WTC11 (cell line): ENCODE measurements at regions not wholly inside any gene's neighbourhood (a gene's known extent, or its start where the extent isn't known, plus 50 kb on each side); places are given as distances from the start of the nearest gene placed in this dataset.

Experiments
- ATAC-seq: fragments of 200-7000 bp; cut with Tn5 transposase; 2 replicates; pipeline ENCODE4 v1.10.0; 2021; ENCODE audit warnings: mild to moderate bottlenecking, moderate library complexity
- CTCF ChIA-PET: fragments of 300-600 bp; sonication (Branson Sonifier 250); formaldehyde crosslinking; loops from one replicate; lab custom pipeline; 2021; ENCODE audit warnings: antibody characterized with exemption; lab: Charles Lee
- POLR2A ChIA-PET: fragments of 350-600 bp; sonication (Branson Sonifier 250); formaldehyde crosslinking; loops from one replicate; lab custom pipeline; 2021; ENCODE audit warnings: antibody characterized with exemption; lab: Charles Lee
- DNase-seq: peaks from one replicate; pipeline ENCODE4 v3.0.0; 2021; ENCODE audit warnings: low spot score
- H3K27ac Mint-ChIP-seq: 2 replicates; pipeline ENCODE4 v1.8.0; 2021; ENCODE audit warnings: mixed read lengths
- H3K27me3 Mint-ChIP-seq: 2 replicates; pipeline ENCODE4 v1.8.0; 2021; ENCODE audit warnings: low read depth, mild to moderate bottlenecking, moderate library complexity, mixed read lengths
- H3K36me3 Mint-ChIP-seq: 2 replicates; pipeline ENCODE4 v1.8.0; 2021; ENCODE audit warnings: mixed read lengths
- H3K4me1 Mint-ChIP-seq: 2 replicates; pipeline ENCODE4 v1.8.0; 2022; ENCODE audit warnings: mixed read lengths
- H3K4me3 Mint-ChIP-seq: 2 replicates; pipeline ENCODE4 v1.8.0; 2021; ENCODE audit warnings: mild to moderate bottlenecking, moderate library complexity, mixed read lengths
- H3K9me3 Mint-ChIP-seq: 2 replicates; pipeline ENCODE4 v1.8.0; 2021; ENCODE audit warnings: mixed read lengths
- ATF2 ChIP-seq: sonication (generic); formaldehyde crosslinking; IDR thresholded peaks from 2 replicates; pipeline ENCODE4 v1.8.1; 2022; ENCODE audit warnings: low read depth, missing genetic modification reagents, borderline replicate concordance
- CTCF ChIP-seq: fragments of 200-600 bp; IDR thresholded peaks from 2 replicates; pipeline ENCODE4 v1.8.0; 2022; ENCODE audit warnings: antibody characterized with exemption
- E2F1 ChIP-seq: sonication (generic); formaldehyde crosslinking; IDR thresholded peaks from 2 replicates; pipeline ENCODE4 v1.8.0; 2022; ENCODE audit warnings: mild to moderate bottlenecking, missing genetic modification reagents
- E2F5 ChIP-seq: sonication (generic); formaldehyde crosslinking; IDR thresholded peaks from 2 replicates; pipeline ENCODE4 v1.8.1; 2022; ENCODE audit warnings: mild to moderate bottlenecking, moderate library complexity, missing genetic modification reagents
- ELF4 ChIP-seq: sonication (generic); formaldehyde crosslinking; IDR thresholded peaks from 2 replicates; pipeline ENCODE4 v1.8.1; 2022; ENCODE audit warnings: low read depth, mild to moderate bottlenecking, moderate library complexity, missing genetic modification reagents
- FOXK1 ChIP-seq: sonication (generic); formaldehyde crosslinking; IDR thresholded peaks from 2 replicates; pipeline ENCODE4 v1.8.0; 2022; ENCODE audit warnings: mild to moderate bottlenecking, moderate library complexity, missing genetic modification reagents
- FOXP1 ChIP-seq: sonication (generic); formaldehyde crosslinking; IDR thresholded peaks from 2 replicates; pipeline ENCODE4 v1.8.0; 2022; ENCODE audit warnings: missing genetic modification reagents, mild to moderate bottlenecking, moderate library complexity, borderline replicate concordance
- IRF2 ChIP-seq: sonication (generic); formaldehyde crosslinking; IDR thresholded peaks from 2 replicates; pipeline ENCODE4 v1.8.0; 2022; ENCODE audit warnings: low read depth, missing genetic modification reagents, borderline replicate concordance
- MAX ChIP-seq: sonication (generic); formaldehyde crosslinking; IDR thresholded peaks from 2 replicates; pipeline ENCODE4 v1.8.0; 2022; ENCODE audit warnings: mild to moderate bottlenecking, missing genetic modification reagents
- NFATC4 ChIP-seq: fragments of 250-450 bp; sonication (Bioruptor Pico); IDR thresholded peaks from 2 replicates; pipeline ENCODE4 v1.9.0; 2021; ENCODE audit warnings: mild to moderate bottlenecking
- OVOL2 ChIP-seq: fragments of 250-450 bp; sonication (Bioruptor Pico); IDR thresholded peaks from 2 replicates; pipeline ENCODE4 v1.9.0; 2021; ENCODE audit warnings: mild to moderate bottlenecking, borderline replicate concordance
- TEAD1 ChIP-seq: sonication (generic); formaldehyde crosslinking; IDR thresholded peaks from 2 replicates; pipeline ENCODE4 v1.8.0; 2022; ENCODE audit warnings: mild to moderate bottlenecking, missing genetic modification reagents
- ZBTB43 ChIP-seq: sonication (generic); formaldehyde crosslinking; IDR thresholded peaks from 2 replicates; pipeline ENCODE4 v1.8.1; 2023; ENCODE audit warnings: mild to moderate bottlenecking, missing genetic modification reagents
- ZNF121 ChIP-seq: sonication (generic); formaldehyde crosslinking; IDR thresholded peaks from 2 replicates; pipeline ENCODE4 v1.8.0; 2023; ENCODE audit warnings: missing genetic modification reagents
- ZNF219 ChIP-seq: sonication (generic); formaldehyde crosslinking; IDR thresholded peaks from 2 replicates; pipeline ENCODE4 v1.8.0; 2023; ENCODE audit warnings: missing genetic modification reagents, mild to moderate bottlenecking, borderline replicate concordance
- ZNF263 ChIP-seq: sonication (generic); formaldehyde crosslinking; IDR thresholded peaks from 2 replicates; pipeline ENCODE4 v1.8.1; 2022; ENCODE audit warnings: low read depth, mild to moderate bottlenecking, moderate library complexity, missing genetic modification reagents
- ZNF512 ChIP-seq: sonication (generic); formaldehyde crosslinking; IDR thresholded peaks from 2 replicates; pipeline ENCODE4 v1.8.1; 2022; ENCODE audit warnings: missing genetic modification reagents, borderline replicate concordance
- ZNF671 ChIP-seq: fragments of 250-450 bp; sonication (Bioruptor Pico); IDR thresholded peaks from 2 replicates; pipeline ENCODE4 v1.8.0; 2021; ENCODE audit warnings: mild to moderate bottlenecking

- no peak for TF ChIP-seq E2F1 (CRISPR knock-in tag)
- no peak for TF ChIP-seq FOXK1
- TF ChIP-seq ZBTB43 (CRISPR knock-in tag): no peak
- TF ChIP-seq MAX: no peak
- TF ChIP-seq ZNF219 (CRISPR knock-in tag): no peak
Measured at GRCh38 chr9:78123808-78124207, 92.2 kb upstream of the GNAQ start (continued).

- peaks cover 6% of the 10 kb centered on the region; the same call in 1 of the 2 replicates for H3K4me1 Mint-ChIP-seq
- H3K9me3 Mint-ChIP-seq: no peaks in the 10 kb centered on the region
- TF ChIP-seq OVOL2 (CRISPR knock-in tag) (no peak), CTCF (no peak), E2F5 (CRISPR knock-in tag) (no peak), FOXP1 (no peak), IRF2 (no peak), ZNF671 (CRISPR knock-in tag) (no peak), TEAD1 (CRISPR knock-in tag) (no peak), ELF4 (no peak), NFATC4 (CRISPR knock-in tag) (no peak), ZNF263 (CRISPR knock-in tag) (no peak), MAX (no peak), ATF2 (CRISPR knock-in tag) (no peak), ZNF121 (no peak), ZNF512 (CRISPR knock-in tag) (no peak)
- TF ChIP-seq, all 79 proteins: peak for 0
- ChIA-PET CTCF (interaction anchor here (1.5 kb wide), 1 partner anchor 448 kb away, joined by 6 read pairs; no protein-coding TSS in a partner anchor), POLR2A (no interaction called here)
- no peak overlapping the region for H3K4me3 Mint-ChIP-seq
- H3K27me3 Mint-ChIP-seq: no peaks in the 10 kb centered on the region
- H3K36me3 Mint-ChIP-seq: no peaks in the 10 kb centered on the region
- DNase-seq: no peak
- no peak overlapping the region for H3K27ac Mint-ChIP-seq
- no peak for ATAC-seq
Measured at GRCh38 chr9:78122631-78123030, 91.0 kb upstream of the GNAQ start.
